ENCODE measurements at regions not wholly inside any gene's neighbourhood (a gene's known extent, or its start where the extent isn't known, plus 50 kb on each side); places are given as distances from the start of the nearest gene placed in this dataset.

DNA sequence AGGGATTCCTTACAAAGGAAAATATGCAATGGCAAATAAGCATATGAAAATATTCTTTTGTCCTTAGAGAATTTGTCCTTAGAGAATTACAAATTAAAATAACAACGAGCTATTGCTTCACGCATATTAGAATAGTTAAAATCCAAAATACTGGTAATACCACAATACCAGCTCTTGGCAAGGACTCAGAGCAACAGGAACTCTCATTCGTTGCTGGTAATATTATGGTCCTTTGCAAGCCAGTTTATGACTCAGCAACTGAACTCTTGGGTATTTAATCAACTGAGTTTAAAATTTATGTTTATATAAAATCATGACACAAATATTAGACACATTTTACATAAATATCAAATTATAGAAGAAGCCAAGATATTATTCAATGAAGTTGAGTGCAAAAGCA is 1730.4 kb downstream of the SI start:
- no peak for TF ChIP-seq EZH2 (IDR thresholded peaks at IDR 0.05; ENCODE audit: borderline replicate concordance, insufficient read depth, low read depth, low read length, poor library complexity, severe bottlenecking)
- TF ChIP-seq, protein P1, sequence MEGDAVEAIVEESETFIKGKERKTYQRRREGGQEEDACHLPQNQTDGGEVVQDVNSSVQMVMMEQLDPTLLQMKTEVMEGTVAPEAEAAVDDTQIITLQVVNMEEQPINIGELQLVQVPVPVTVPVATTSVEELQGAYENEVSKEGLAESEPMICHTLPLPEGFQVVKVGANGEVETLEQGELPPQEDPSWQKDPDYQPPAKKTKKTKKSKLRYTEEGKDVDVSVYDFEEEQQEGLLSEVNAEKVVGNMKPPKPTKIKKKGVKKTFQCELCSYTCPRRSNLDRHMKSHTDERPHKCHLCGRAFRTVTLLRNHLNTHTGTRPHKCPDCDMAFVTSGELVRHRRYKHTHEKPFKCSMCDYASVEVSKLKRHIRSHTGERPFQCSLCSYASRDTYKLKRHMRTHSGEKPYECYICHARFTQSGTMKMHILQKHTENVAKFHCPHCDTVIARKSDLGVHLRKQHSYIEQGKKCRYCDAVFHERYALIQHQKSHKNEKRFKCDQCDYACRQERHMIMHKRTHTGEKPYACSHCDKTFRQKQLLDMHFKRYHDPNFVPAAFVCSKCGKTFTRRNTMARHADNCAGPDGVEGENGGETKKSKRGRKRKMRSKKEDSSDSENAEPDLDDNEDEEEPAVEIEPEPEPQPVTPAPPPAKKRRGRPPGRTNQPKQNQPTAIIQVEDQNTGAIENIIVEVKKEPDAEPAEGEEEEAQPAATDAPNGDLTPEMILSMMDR (IDR thresholded peaks at IDR 0.05), result no peak
- Histone ChIP-seq H3K9me3 (ENCODE audit: control extremely low read depth in 1 of 3, control insufficient read depth in 2 of 3, insufficient read depth in 1 of 3, low read length in 2 of 3) (peaks cover 0 to 4% (median 0%) of the 10 kb centered on the region in 3 donors), H3K4me3 (ENCODE audit: control extremely low read depth in 1 of 5, extremely low read depth in 1 of 5, insufficient read depth in 1 of 5, low read depth in 2 of 5, low read length in 4 of 5) (no peak overlapping the region), H3K4me2 (replicated peaks; ENCODE audit: low read depth, low read length, poor library complexity, severe bottlenecking) (no peak overlapping the region), H2AFZ (ENCODE audit: insufficient read depth, low read depth, low read length, poor library complexity, severe bottlenecking) (no peak overlapping the region), H3K36me3 (replicated peaks in 1 of 2; ENCODE audit: control extremely low read depth in 1 of 2, control insufficient read depth in 1 of 2, extremely low read depth in 1 of 2, insufficient read depth in 2 of 2, low read length in 1 of 2) (no peaks in the 10 kb centered on the region), H3K9ac (ENCODE audit: low read length) (no peak overlapping the region), H3K27ac (ENCODE audit: low read length in 2 of 2) (no peak overlapping the region), H3K4me1 (ENCODE audit: control insufficient read depth in 2 of 2, insufficient read depth in 2 of 2, low read length in 2 of 2) (no peaks in the 10 kb centered on the region), H3K27me3 (replicated peaks in 1 of 4; ENCODE audit: control extremely low read depth in 1 of 4, control insufficient read depth in 3 of 4, insufficient read depth in 4 of 4, low read length in 3 of 4) (no peaks in the 10 kb centered on the region), H3K79me2 (ENCODE audit: control insufficient read depth, insufficient read depth, low read length) (no peaks in the 10 kb centered on the region), H4K20me1 (ENCODE audit: control insufficient read depth, insufficient read depth, low read length, poor library complexity, severe bottlenecking) (no peaks in the 10 kb centered on the region)
- WGBS (ENCODE audit: insufficient coverage), result no CpG with 5 or more reads among the region's 3 CpGs
- no peaks in the 10 kb centered on the region for H3K27me3 Mint-ChIP-seq
- H3K27ac Mint-ChIP-seq, result no peak overlapping the region
- intact Hi-C loops (cut with micrococcal nuclease), result no loop called here
- CTCF ChIA-PET, result no interaction called here
- no peak for DNase-seq
- H3K4me1 Mint-ChIP-seq, result no peaks in the 10 kb centered on the region
- POLR2A ChIA-PET, result no interaction called here
- no peak overlapping the region for H3K4me3 Mint-ChIP-seq
- peaks cover 3% of the 10 kb centered on the region for H3K9me3 Mint-ChIP-seq (ENCODE audit: insufficient read depth)
- ATAC-seq (ENCODE audit: low read depth), result no peak

DNA sequence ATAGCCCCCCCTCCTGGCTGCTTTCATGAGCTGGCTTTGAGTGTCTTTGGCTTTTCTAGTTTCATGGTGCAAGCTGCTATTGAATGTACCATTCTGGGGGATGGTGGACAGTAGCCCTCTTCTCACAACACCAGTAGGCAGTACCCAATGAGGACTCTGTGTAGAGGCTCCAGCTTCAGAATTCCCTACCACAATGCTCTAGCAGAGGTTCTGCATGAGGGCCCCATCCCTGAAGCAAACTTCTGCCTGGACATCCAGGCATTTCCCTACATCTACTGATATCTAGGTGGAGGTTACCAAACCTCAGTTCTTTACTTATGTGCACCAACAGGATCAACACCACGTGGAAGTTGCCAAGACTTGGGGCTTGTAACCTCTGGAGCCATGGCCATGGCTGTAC is 1742.9 kb downstream of the SI start:
- H3K9me3 ChIP-seq (ENCODE audit: control extremely low read depth in 1 of 3, control insufficient read depth in 2 of 3, insufficient read depth in 1 of 3, low read length in 2 of 3), result peaks cover 0 to 7% (median 7%) of the 10 kb centered on the region in 3 donors
- H3K27me3 ChIP-seq (replicated peaks in 1 of 4; ENCODE audit: control extremely low read depth in 1 of 4, control insufficient read depth in 3 of 4, insufficient read depth in 4 of 4, low read length in 3 of 4), result no peaks in the 10 kb centered on the region
- no peak overlapping the region for H3K9ac ChIP-seq (ENCODE audit: low read length)
- no peak overlapping the region for H3K4me3 Mint-ChIP-seq
- no peak overlapping the region for H3K27ac Mint-ChIP-seq
- H3K27ac ChIP-seq (ENCODE audit: low read length in 2 of 2), result no peak overlapping the region
- WGBS (ENCODE audit: insufficient coverage), result 78% methylated on average over 1 of the region's 1 CpG
- no peaks in the 10 kb centered on the region for H3K4me1 Mint-ChIP-seq
- H3K36me3 ChIP-seq (replicated peaks in 1 of 2; ENCODE audit: control extremely low read depth in 1 of 2, control insufficient read depth in 1 of 2, extremely low read depth in 1 of 2, insufficient read depth in 2 of 2, low read length in 1 of 2), result no peaks in the 10 kb centered on the region
- ChIA-PET CTCF (no interaction called here), POLR2A (no interaction called here)
- H2AFZ ChIP-seq (ENCODE audit: insufficient read depth, low read depth, low read length, poor library complexity, severe bottlenecking), result no peak overlapping the region
- no peak for DNase-seq
- peaks cover 4% of the 10 kb centered on the region for H3K9me3 Mint-ChIP-seq (ENCODE audit: insufficient read depth)
- intact Hi-C loops (cut with micrococcal nuclease), result no loop called here
- H3K79me2 ChIP-seq (ENCODE audit: control insufficient read depth, insufficient read depth, low read length), result no peaks in the 10 kb centered on the region
- no peaks in the 10 kb centered on the region for H3K27me3 Mint-ChIP-seq
- TF ChIP-seq, protein P1 (IDR thresholded peaks at IDR 0.05), result no peak
- no peak for TF ChIP-seq EZH2 (IDR thresholded peaks at IDR 0.05; ENCODE audit: borderline replicate concordance, insufficient read depth, low read depth, low read length, poor library complexity, severe bottlenecking)
- no peaks in the 10 kb centered on the region for H4K20me1 ChIP-seq (ENCODE audit: control insufficient read depth, insufficient read depth, low read length, poor library complexity, severe bottlenecking)
- H3K4me2 ChIP-seq (replicated peaks; ENCODE audit: low read depth, low read length, poor library complexity, severe bottlenecking), result no peak overlapping the region
- no peaks in the 10 kb centered on the region for H3K4me1 ChIP-seq (ENCODE audit: control insufficient read depth in 2 of 2, insufficient read depth in 2 of 2, low read length in 2 of 2)
- ATAC-seq (ENCODE audit: low read depth), result no peak
- no peak overlapping the region for H3K4me3 ChIP-seq (ENCODE audit: control extremely low read depth in 1 of 5, extremely low read depth in 1 of 5, insufficient read depth in 1 of 5, low read depth in 2 of 5, low read length in 4 of 5)

Data from B cell (primary cell).